Esophagus squamous epithelium (tissue), 5 donors: ENCODE measurements at regions not wholly inside any gene's neighbourhood (a gene's known extent, or its start where the extent isn't known, plus 50 kb on each side); places are given as distances from the start of the nearest gene placed in this dataset.

ENCODE experiments used
- DNase-seq: peaks from one replicate; lab custom pipeline; 2025; lab: John Stamatoyannopoulos, UW
- H3K27ac ChIP-seq, 4 donors: fragments of 200-600 bp; sonication (generic); one replicate each; pipeline ENCODE4 v1.5.1; 2016 to 2019; ENCODE audit warnings: mild to moderate bottlenecking in 1 of 4
- H3K27me3 ChIP-seq, 4 donors: fragments of 200-600 bp; sonication (generic); 1 replicate in 3 of 4; 2 replicates in 1 of 4; pipeline versions ENCODE4 v1.5.1 to v1.6.0; 2017 to 2021; ENCODE audit warnings: antibody characterized with exemption in 1 of 4
- H3K36me3 ChIP-seq, 3 donors: fragments of 200-600 bp; sonication (generic); one replicate each; pipeline ENCODE4 v1.5.1; 2016 to 2019
- H3K4me1 ChIP-seq, 3 donors: fragments of 200-600 bp; sonication (generic); one replicate each; pipeline ENCODE4 v1.5.1; 2017 to 2019
- H3K4me3 ChIP-seq, 4 donors: fragments of 200-600 bp; sonication (generic); 1 replicate in 3 of 4; 2 replicates in 1 of 4; pipeline ENCODE4 v1.5.1; 2016 to 2019; ENCODE audit warnings: mild to moderate bottlenecking in 2 of 4, moderate library complexity in 1 of 4
- H3K9me3 ChIP-seq, 3 donors: fragments of 200-600 bp; sonication (generic); one replicate each; pipeline ENCODE4 v1.5.1; 2016 to 2019
- CTCF ChIP-seq, 6 experiments: fragments of 450-650 bp in 4 of 6; fragments of 200-600 bp in 2 of 6; sonication (generic) in 2 of 6; IDR thresholded peaks; one replicate each; pipeline ENCODE4 v1.5.1; 2016 to 2019; ENCODE audit warnings: antibody characterized with exemption in 6 of 6, mild to moderate bottlenecking in 4 of 6, moderate library complexity in 4 of 6
- POLR2A ChIP-seq, 4 donors: fragments of 450-650 bp; IDR thresholded peaks; one replicate each; pipeline ENCODE4 v1.6.1; 2017; ENCODE audit warnings: antibody characterized with exemption in 4 of 4, mild to moderate bottlenecking in 4 of 4, moderate library complexity in 3 of 4
- WGBS, 2 donors: methylation state at CpG; one replicate each; pipeline ENCODE4 v1.1.5; 2018; 5-methylcytosine and 5-hydroxymethylcytosine counted together
- intact Hi-C: fragments of 100-400 bp; cut with DNase I; formaldehyde crosslinking; loops from one replicate; pipeline ENCODE4 v1.15.0; 2022
- donor health status: DM: yes; HTN: yes; CAD: no.

DNA sequence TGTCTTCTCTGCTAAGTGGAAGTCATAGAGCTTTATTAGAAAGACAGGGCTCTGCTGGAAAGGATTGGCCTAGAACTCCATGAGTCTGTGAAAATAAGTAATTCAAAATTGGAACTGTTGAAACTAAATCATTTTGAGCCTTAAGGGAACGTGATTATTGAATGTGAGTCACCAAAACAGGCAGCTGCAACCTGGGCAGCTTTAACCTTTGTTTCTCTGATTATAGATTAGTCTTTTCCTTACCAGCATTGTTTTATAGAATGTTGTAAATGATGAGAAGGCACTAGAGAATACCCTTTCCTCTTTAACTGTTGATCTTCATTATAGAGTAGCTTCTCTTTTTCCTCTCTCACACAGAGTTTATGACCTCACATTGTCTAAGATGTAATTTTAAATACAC lies 638.8 kb upstream of the SLITRK6 start:
- no peak for DNase-seq
- TF ChIP-seq POLR2A (IDR thresholded peaks at IDR 0.05) (no peak), CTCF (IDR thresholded peaks at IDR 0.05) (no peak)
- Histone ChIP-seq H3K27ac (no peak overlapping the region), H3K4me3 (no peak overlapping the region), H3K9me3 (no peaks in the 10 kb centered on the region), H3K4me1 (no peaks in the 10 kb centered on the region), H3K36me3 (no peaks in the 10 kb centered on the region), H3K27me3 (no peaks in the 10 kb centered on the region)
- intact Hi-C loops = no loop called here
- WGBS, 2 donors = 19 to 33% methylated on average over 1 of the region's 1 CpG

- TF ChIP-seq POLR2A (IDR thresholded peaks at IDR 0.05) (no peak), CTCF (IDR thresholded peaks at IDR 0.05) (no peak)
- no peaks in the 10 kb centered on the region for H3K4me1 ChIP-seq
- H3K27ac ChIP-seq = no peak overlapping the region
- intact Hi-C loops = no loop called here
- H3K36me3 ChIP-seq = no peaks in the 10 kb centered on the region
- H3K4me3 ChIP-seq = no peak overlapping the region
- no peaks in the 10 kb centered on the region for H3K27me3 ChIP-seq
- no peak for DNase-seq
- 54 to 58% methylated on average over 1 of the region's 1 CpG for WGBS, 2 donors
- H3K9me3 ChIP-seq = no peaks in the 10 kb centered on the region
Observed at GRCh38 chr13:86445206-86445605, 646.0 kb upstream of the SLITRK6 start.

GRCh38 chr13:86445672-86446071 lies 646.5 kb upstream of the SLITRK6 start:
- H3K4me3 ChIP-seq = no peak overlapping the region
- no peaks in the 10 kb centered on the region for H3K9me3 ChIP-seq
- H3K27me3 ChIP-seq = no peaks in the 10 kb centered on the region
- H3K27ac ChIP-seq = no peak overlapping the region
- no peak for TF ChIP-seq CTCF (IDR thresholded peaks at IDR 0.05)
- TF ChIP-seq POLR2A (IDR thresholded peaks at IDR 0.05) = no peak
- DNase-seq = no peak
- WGBS, 2 donors = 49 to 59% methylated on average over 3 of the region's 3 CpGs
- H3K4me1 ChIP-seq = no peaks in the 10 kb centered on the region
- intact Hi-C loops = no loop called here
- H3K36me3 ChIP-seq = no peaks in the 10 kb centered on the region

DNA sequence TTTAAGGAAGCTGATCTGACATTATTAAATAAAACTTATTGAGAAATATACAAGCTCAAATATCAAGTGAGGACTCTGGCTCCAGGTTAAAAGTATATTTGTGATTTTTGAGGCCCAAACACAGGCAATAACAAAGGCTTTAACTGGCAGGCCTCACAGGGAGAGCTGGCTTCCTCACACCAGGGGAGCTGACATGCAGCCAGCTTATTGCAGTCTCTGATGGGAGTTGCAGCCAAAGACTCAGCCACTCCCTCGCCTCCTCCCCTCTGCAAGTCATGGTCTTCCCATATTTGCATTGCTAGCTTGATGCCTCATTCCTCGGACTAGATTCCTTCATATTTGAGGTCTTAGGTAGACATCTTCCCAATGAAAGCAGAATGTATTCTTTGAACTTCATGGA lies 647.1 kb upstream of the SLITRK6 start:
- Histone ChIP-seq H3K4me1 (no peaks in the 10 kb centered on the region), H3K9me3 (no peaks in the 10 kb centered on the region), H3K36me3 (no peaks in the 10 kb centered on the region), H3K27me3 (no peaks in the 10 kb centered on the region), H3K4me3 (no peak overlapping the region), H3K27ac (no peak overlapping the region)
- intact Hi-C loops = no loop called here
- no peak for DNase-seq
- TF ChIP-seq CTCF (IDR thresholded peaks at IDR 0.05) (no peak), POLR2A (IDR thresholded peaks at IDR 0.05) (no peak)
- 15 to 61% methylated on average over 2 of the region's 2 CpGs for WGBS, 2 donors

GRCh38 chr13:86447479-86447878 lies 648.3 kb upstream of the SLITRK6 start:
- no peaks in the 10 kb centered on the region for H3K9me3 ChIP-seq
- no peaks in the 10 kb centered on the region for H3K27me3 ChIP-seq
- intact Hi-C loops = no loop called here
- TF ChIP-seq CTCF (IDR thresholded peaks at IDR 0.05) (no peak), POLR2A (IDR thresholded peaks at IDR 0.05) (no peak)
- H3K27ac ChIP-seq = no peak overlapping the region
- WGBS, 2 donors = 47 to 89% methylated on average over 1 of the region's 1 CpG
- no peak overlapping the region for H3K4me3 ChIP-seq
- H3K36me3 ChIP-seq = no peaks in the 10 kb centered on the region
- DNase-seq = no peak
- H3K4me1 ChIP-seq = no peaks in the 10 kb centered on the region
